NCI-H2107 (cell line): ENCODE measurements at regions not wholly inside any gene's neighbourhood (a gene's known extent, or its start where the extent isn't known, plus 50 kb on each side); places are given as distances from the start of the nearest gene placed in this dataset.
"Not testable (repeated sequence)": the region's sequence is repeated elsewhere in the genome, so short reads cannot be mapped to it uniquely, and the experiment has no call there.

Experiments used
- DNase-seq: peaks from one replicate; lab custom pipeline; 2025; lab: John Stamatoyannopoulos, UW

- DNase-seq: no peak
Measured at GRCh38 chr14:103231376-103232019, 102.5 kb upstream of the EIF5 start.

DNA sequence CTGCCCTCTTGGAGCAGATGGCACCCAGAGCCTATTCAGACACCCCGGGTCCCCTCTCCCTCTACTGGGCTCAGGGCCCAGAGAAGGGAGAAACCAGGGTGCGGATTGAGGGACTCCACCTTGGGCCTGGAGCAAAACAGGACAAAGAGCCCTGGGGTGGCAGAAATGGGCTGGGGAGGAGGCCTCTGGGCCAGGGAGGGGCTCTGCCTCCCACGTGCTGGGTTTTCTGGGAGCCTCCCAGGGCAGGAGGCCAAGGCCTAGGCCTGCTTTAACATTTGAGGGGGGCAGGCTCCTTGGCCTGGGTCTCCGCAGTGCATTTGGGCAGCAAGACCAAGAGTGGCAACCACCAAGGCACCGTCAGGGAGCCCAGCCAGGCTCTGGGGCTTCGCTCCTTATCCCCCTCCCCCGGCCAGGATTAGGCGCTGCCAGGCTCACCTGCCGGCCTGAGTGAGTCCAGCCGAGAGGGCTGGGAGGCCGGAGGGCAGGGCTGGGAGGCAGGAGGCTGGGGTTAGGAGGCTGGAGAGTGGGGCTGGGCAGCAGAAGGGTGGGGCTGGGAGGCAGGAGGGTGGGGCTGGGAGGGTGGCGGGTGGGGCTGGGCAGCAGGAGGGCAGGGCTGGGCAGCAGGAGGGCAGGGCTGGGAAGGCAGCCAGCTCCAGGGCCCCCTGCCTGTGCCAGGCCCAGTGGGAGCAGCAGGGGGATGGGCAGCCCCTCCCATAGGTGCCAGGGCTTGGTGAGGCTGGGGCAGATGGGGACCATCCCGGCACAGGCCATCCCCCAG, 101.8 kb upstream of the EIF5 start:
- peak; percentile 59 for DNase-seq

GRCh38 chr14:103232831-103233319, 101.2 kb upstream of the EIF5 start:
- peak; percentile 87 for DNase-seq

GRCh38 chr14:103233328-103233727, 100.7 kb upstream of the EIF5 start:
- no peak for DNase-seq

DNA sequence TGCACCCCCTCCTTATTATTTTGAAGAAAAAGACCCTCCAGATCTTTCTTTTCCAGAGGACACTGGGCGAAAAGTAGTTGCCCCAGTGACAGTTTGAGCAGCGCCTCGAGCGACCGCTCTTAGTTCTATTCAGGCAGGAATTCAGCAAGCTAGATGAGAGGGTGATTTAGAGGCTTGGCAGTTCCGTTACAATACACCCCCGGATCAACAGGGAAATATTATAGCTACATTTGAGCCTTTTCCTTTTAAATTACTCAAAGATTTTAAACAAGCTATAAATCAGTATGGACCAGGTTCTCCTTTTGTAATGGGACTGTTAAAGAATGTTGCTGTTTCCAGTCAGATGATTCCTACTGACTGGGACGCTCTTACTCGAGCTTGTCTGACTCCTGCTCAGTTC, 99.2 kb upstream of the EIF5 start:
- not testable (repeated sequence) for DNase-seq

DNA sequence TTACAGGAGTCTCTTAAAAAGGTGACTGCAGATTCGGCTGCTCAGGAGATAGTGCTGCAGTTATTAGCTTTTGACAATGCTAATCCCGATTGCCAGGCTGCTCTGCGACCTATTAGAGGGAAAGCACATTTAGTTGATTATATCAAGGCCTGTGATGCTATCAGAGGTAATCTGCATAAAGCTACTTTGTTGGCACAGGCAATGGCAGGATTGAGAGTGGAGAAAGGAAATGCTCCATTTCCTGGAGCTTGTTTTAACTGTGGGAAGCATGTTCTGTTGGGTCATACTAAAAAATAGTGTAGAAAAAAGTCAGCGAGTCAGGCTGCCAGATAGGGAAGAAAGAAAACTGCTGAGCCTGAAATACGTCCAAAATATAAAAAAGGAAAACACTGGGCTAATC, 98.5 kb upstream of the EIF5 start:
- not testable (repeated sequence) for DNase-seq

DNA sequence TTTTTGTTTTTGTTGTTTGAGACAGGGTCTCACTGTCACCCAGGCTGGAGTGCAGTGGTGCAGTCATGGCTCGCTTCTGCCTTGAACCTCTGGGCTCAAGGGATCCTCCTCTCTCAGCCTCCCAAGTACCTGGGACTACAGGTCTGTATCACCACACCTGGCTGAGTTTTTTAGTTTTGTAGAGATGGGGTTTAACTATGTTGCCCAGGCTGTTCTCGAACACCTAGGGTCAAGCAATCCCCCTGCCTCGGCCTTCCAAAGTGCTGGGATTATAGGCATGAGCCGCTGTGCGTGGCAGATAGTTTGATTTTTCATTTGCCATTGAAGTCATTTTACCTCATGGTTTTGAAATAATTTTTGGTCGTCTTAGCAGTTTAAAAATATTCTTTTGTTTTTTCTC, 94.3 kb upstream of the EIF5 start:
- no peak for DNase-seq

- DNase-seq: no peak
Measured at GRCh38 chr14:103241531-103241930, 92.5 kb upstream of the EIF5 start.

DNA sequence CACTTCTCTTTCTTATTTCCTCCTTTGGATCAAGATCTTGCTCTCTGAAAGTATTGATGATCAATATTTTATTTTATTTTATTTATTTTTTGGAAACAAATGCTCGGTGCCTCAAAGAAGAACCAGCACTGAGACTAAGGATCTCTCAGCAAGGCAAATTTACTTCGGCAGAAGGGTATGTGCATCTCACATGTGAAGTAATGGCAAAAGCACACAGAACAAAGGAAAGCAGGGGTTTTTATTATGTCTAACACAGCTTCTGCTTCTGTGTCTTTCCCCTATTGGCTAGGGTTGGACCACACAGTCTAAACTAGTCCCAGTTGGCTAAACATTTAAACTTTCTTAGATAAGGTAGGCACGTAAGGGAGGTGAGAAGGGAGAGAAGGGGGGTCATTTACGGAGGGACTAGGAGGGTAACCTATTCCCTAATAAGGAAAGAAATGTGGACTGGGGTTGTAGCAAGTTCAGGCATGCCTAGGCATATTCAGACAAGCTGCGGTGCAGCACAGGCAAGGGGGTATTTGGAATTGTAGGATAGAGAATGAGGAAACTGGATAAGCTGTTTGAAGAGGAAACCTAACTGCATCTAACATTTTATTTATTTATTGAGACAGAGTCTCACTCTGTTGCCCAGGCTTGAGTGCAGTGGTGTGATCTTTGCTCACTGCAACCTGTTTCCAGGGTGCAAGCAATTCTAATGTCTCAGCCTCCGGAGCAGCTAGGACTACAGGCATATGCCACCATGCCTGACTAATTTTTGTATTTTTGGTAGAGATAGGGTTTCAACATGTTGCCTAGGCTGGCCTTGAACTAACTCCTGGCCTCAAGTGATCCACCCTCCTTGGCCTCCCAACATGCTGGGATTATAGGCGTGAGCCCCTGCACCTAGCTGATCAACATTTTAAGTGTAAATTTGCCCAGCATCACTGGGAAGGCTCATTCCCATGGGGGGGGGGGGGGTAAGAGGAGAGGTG, 90.0 kb upstream of the EIF5 start:
- DNase-seq: no peak

DNA sequence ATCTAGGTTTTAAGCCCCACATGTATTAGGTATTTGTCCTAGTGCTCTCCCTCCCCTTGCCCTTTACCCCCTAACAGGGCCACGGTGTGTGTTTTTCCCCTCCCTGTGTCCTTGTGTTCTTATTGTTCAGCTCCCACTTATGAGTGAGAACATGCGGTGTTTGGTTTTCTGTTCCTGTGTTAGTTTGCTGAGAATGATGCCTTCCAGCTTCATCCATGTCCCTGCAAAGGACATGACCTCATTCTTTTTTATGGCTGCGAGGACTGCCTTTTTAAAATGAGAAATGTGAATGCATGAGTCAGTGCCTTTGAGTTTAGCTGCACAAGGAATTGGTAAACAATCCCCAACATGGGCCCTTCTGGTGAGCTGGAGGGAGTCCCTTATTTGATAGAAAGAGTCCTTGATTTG, 88.4 kb upstream of the EIF5 start:
- not testable (repeated sequence) for DNase-seq

DNA sequence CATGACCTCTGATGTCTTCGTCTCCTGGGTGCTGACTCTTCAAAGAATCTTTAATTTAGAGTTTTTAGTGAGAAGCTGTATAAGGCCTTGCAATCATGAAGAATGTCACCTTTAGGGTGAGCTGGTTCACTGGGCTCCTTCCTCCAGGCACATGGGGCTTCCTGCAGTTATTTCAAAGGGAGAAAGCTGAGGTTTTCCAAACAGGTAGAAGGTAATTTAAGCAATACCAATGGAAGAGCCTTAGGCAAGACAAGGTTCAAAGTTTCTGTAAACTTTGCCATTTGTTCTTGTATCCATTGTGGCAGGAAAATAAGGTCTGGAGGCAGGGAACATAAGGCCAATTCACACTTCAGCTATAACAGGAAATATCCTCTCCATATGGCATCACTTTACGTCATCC, 88.0 kb upstream of the EIF5 start:
- no peak for DNase-seq

DNA sequence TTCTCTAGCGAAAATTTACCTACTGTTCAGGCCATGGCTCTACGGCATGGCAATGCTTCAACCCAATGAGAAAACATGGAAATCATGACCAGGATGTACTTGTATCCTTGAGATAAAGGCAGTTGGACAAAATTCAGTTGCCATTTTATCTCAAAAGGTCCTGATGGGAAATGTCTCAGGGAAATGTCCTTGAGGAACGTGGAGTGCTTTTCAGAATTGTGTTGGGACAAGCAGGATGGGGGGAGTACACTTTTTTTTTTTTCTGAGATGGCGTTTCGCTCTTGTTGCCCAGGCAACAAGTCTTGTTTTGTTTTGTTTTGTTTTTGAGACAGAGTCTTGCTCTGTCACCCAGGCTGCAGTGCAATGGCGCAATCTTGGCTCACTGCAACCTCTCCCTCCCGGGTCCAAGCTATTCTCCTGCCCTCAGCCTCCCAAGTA, 86.8 kb upstream of the EIF5 start:
- DNase-seq: no peak

DNA sequence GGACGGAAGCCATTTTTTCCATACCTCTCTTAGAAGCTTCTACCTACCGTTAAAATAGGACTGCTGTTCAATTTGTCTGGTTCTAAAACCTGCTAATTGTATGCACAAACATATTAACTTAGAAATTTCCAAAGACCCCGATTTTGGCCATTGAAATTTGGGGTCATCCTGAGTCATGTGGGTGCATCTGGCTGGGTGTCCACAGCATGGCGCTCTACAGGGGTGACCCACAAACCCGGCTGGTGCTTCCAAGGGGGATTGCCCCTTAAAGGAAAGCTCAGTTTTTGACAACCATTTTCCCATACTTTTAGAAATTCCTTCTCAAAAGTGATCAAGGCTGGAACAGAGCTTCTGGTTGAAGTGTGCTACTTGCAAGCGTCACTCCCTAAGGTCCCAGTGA, 83.9 kb upstream of the EIF5 start:
- no peak for DNase-seq

DNA sequence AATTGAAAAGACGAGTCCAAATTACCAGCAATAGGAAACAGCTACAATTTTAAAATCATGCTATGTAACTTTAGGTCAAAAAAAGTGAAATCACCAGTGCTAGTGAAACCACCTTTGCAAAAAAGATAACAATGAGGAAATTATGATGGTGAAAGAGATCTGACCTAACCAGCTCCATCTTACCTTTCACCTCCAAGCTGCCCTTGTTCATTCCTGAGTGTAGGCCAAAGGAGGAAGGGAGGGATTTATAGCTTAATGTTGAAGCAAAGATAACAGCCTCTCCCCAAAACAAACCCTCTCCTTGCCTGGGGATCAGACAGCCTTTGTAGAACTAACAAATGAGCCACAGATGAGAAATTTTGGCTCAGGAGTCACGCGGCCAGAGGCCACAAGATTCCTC, 83.2 kb upstream of the EIF5 start:
- DNase-seq: no peak

DNA sequence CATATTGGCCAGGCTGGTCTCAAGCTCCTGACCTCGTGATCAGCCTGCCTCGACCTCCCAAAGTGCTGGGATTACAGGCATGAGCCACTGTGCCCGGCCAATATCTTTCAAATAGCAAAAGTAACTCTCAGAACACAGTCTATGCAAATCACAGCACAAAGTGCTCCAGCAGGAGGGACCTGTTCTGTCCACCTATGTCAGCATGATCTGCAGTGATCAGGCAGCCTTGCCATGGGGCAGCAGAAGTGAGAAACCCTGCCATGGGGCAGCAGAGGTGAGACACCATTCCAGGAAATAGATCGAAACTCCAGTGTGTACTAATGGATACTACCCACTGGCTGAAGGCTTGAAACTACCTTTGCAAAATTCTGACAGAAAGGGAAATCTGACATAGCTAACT, 78.5 kb upstream of the EIF5 start:
- no peak for DNase-seq

DNA sequence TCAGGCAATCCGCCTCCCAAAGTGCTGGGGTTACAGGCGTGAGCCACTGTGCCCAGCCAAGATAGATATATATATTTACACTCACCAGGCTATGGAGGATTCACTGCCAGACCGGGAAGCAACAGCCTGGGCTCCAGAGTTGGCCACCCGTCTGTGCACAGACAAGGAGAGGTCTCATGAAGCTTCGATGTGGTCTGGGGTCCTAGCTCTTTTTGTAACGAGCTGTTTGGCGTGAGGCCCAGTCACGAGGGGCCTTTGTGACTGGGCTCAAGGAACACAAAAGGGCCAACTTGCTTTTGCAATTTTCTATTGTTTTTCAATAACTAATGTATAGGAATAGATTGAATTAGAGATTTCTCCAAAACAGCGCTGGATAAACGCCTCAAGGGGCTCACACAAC, 77.6 kb upstream of the EIF5 start:
- no peak for DNase-seq

DNA sequence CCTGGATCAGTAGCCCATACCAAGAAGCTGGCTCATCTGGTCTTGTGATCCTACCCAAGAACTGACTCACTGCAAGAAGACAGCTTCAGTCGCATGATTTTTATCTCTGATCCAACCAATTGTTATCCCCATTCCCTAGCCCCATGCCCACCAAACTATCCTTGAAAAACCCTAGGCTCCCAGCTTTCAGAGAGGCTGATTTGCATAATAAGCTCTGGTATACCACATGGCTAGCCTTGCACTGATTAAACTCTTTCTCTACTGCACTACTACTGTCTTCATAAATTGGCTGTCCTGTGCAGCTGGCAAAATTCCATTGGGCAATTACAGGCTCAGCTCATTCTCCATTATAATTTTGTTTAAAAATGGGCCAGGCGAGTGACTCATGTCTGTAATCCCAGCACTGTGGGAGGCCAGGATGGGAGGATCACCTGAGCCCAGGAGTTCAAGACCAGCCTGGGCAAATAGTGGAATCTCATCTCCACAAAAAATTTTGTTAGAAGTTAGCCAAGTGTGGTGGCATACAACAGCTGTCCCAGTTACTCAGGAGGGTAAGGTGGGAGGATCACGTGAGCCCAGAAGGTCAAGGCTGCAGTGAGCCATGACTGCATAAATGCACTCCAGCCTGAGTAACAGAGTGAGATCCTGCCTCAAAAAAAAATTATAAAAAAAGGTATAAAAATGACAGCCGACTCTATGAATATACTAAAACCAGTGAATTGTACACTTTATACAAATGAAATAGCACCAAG, 76.7 kb upstream of the EIF5 start:
- no peak for DNase-seq

DNA sequence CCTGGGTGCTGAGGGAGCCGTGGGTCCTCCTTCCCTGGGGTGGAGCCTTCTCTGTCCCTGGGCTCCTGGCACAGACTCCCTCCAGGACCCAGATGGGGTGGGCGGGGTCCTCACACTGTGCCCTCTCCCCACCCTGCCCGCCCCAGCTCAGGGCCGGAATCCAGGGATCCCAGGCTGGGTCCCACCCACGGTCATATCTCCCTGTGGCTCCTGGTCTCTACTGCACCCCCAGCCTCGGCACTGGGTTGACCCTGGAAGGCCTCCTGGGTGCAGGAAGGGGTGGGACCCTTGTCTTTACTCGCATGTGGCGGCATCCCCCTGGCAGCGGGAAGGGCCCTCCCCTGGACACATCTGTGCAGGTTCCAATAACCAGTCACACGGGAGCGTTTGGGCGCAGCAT, 75.8 kb upstream of the EIF5 start:
- no peak for DNase-seq

DNA sequence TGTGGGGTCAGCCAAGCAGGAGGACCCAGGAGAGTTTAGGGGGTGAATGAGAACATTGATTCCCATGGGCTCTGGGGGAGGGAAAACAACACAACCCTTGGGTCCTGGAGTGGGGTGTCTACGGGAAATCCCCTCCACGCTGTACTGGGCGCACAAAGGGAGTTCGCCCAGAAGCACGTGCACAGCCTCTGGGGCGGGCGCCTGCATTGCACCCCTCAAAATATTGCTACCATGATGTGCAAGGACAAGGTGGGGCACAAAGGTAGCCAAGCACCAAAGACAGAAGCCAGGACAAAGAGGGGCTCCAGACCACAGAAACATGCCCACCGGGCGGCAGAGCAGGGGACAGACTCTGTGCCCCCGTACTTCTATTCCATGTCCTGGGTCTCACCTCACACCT, 74.9 kb upstream of the EIF5 start:
- no peak for DNase-seq

GRCh38 chr14:103259801-103260628, 74.0 kb upstream of the EIF5 start:
- DNase-seq: no peak

GRCh38 chr14:103260629-103261124, 73.4 kb upstream of the EIF5 start:
- peak; percentile 50 for DNase-seq
